GM21529 (cell line): ENCODE measurements at regions not wholly inside any gene's neighbourhood (a gene's known extent, or its start where the extent isn't known, plus 50 kb on each side); places are given as distances from the start of the nearest gene placed in this dataset.
"Not testable (repeated sequence)": the region's sequence is repeated elsewhere in the genome, so short reads cannot be mapped to it uniquely, and the experiment has no call there.

Experiments used
- ATAC-seq: cut with Tn5 transposase; IDR thresholded peaks from one replicate; pipeline ENCODE4 v1.9.1; 2021; ENCODE audit not compliant: unreplicated experiment

GRCh38 chr11:92594251-92594650, 369.6 kb downstream of the FAT3 start:
- no peak for ATAC-seq

GRCh38 chr11:92595052-92595451, 370.4 kb downstream of the FAT3 start:
- no peak for ATAC-seq

- ATAC-seq, result no peak
Measured at GRCh38 chr11:92596596-92597317, 372.1 kb downstream of the FAT3 start.

- ATAC-seq, result no peak
Measured at GRCh38 chr11:92601048-92601447, 368.4 kb upstream of the MTNR1B start.

- ATAC-seq, result no peak
Measured at GRCh38 chr11:92605667-92606066, 363.8 kb upstream of the MTNR1B start.

- ATAC-seq, result no peak
Measured at GRCh38 chr11:92607969-92608722, 361.3 kb upstream of the MTNR1B start.

GRCh38 chr11:92611157-92611556, 358.3 kb upstream of the MTNR1B start:
- ATAC-seq, result no peak

GRCh38 chr11:92618020-92618419, 351.4 kb upstream of the MTNR1B start:
- ATAC-seq, result not testable (repeated sequence)

- ATAC-seq, result no peak
Measured at GRCh38 chr11:92623055-92623454, 346.4 kb upstream of the MTNR1B start.

GRCh38 chr11:92625894-92626293, 343.6 kb upstream of the MTNR1B start:
- no peak for ATAC-seq

- ATAC-seq, result no peak
Measured at GRCh38 chr11:92626624-92627023, 342.8 kb upstream of the MTNR1B start.

- no peak for ATAC-seq
Measured at GRCh38 chr11:92627615-92628256, 341.7 kb upstream of the MTNR1B start.

- no peak for ATAC-seq
Measured at GRCh38 chr11:92628401-92629292, 340.8 kb upstream of the MTNR1B start.

GRCh38 chr11:92632495-92632894, 337.0 kb upstream of the MTNR1B start:
- no peak for ATAC-seq

GRCh38 chr11:92633820-92634219, 335.6 kb upstream of the MTNR1B start:
- ATAC-seq, result no peak

- ATAC-seq, result no peak
Measured at GRCh38 chr11:92636543-92637188, 332.8 kb upstream of the MTNR1B start.

GRCh38 chr11:92638678-92639077, 330.8 kb upstream of the MTNR1B start:
- ATAC-seq, result no peak

- ATAC-seq, result no peak
Measured at GRCh38 chr11:92642177-92642931, 327.1 kb upstream of the MTNR1B start.

- no peak for ATAC-seq
Measured at GRCh38 chr11:92643827-92644226, 325.6 kb upstream of the MTNR1B start.
